K562 (cell line): ENCODE measurements at regions not wholly inside any gene's neighbourhood (a gene's known extent, or its start where the extent isn't known, plus 50 kb on each side); places are given as distances from the start of the nearest gene placed in this dataset.

Experiments
- ATAC-seq: fragments of 200-7000 bp; cut with Tn5 transposase; 3 replicates; pipeline ENCODE4 v1.9.1; 2020; ENCODE audit warnings: moderate library complexity
- BruUV-seq: library from RNA; stranded (reverse); fragments of 400-500 nt; replicated peaks from 2 replicates; lab custom pipeline; 2021; lab: Mats Ljungman, UMichigan
- CTCF ChIA-PET: fragments of 300-600 bp; formaldehyde crosslinking; extraction: SDS; loops from one replicate; lab custom pipeline; 2021; ENCODE audit warnings: low intra/inter-chr PET ratio; lab: Yijun Ruan, JAX
- POLR2A ChIA-PET: fragments of 300-600, 350-650 bp; sonication (Branson Sonifier 250); formaldehyde crosslinking; extraction: SDS; loops from one replicate; lab custom pipeline; 2021; ENCODE audit warnings: antibody characterized with exemption, inconsistent platforms; lab: Yijun Ruan, JAX
- DNase-seq, 4 experiments: peaks; one replicate each; pipeline versions ENCODE4 v3.0.0 to v3.0.0-alpha.2; 2011 to 2018; ENCODE audit warnings: low spot score in 3 of 4, mixed read lengths in 3 of 4; ENCODE audit errors: extremely low read depth in 1 of 4
- FAIRE-seq: peaks from 2 replicates; lab custom pipeline; 2011; peaks lifted over from hg19 to GRCh38; lab: Jason Lieb, UNC
- H2AFZ ChIP-seq: 2 replicates; pipeline ENCODE4 v1.6.0; 2011; ENCODE audit warnings: low read depth, low read length, control low read depth, inconsistent platforms
- H3K27ac ChIP-seq: fragments of 200-600 bp; 3 replicates; pipeline ENCODE4 v1.8.0; 2011; ENCODE audit warnings: low read depth, mild to moderate bottlenecking, control low read depth, inconsistent platforms, low read length, moderate library complexity, mixed read lengths; ENCODE audit errors: extremely low read depth
- H3K27me3 ChIP-seq, 2 experiments: fragments of 300-600 bp in 1 of 2; 2 replicates in 1 of 2; 3 replicates in 1 of 2; pipeline versions ENCODE4 v1.6.0 to v1.8.0; 2011; ENCODE audit warnings: inconsistent platforms in 2 of 2, low read length in 2 of 2, mild to moderate bottlenecking in 1 of 2, mixed read lengths in 1 of 2, moderate library complexity in 1 of 2; ENCODE audit not compliant: control insufficient read depth in 2 of 2, insufficient read depth in 2 of 2
- H3K36me3 ChIP-seq: fragments of 300-600 bp; 3 replicates; pipeline ENCODE4 v1.8.0; 2011; ENCODE audit warnings: mild to moderate bottlenecking, low read length, inconsistent platforms; ENCODE audit not compliant: control insufficient read depth, insufficient read depth
- H3K4me1 ChIP-seq, 2 experiments: fragments of 200-600 bp in 1 of 2; replicated peaks in 1 of 2; 2 replicates in 1 of 2; 3 replicates in 1 of 2; pipeline versions ENCODE4 v1.5.1 to v1.8.0; 2011; ENCODE audit warnings: inconsistent platforms in 2 of 2, low read length in 2 of 2, mild to moderate bottlenecking in 1 of 2, mixed read lengths in 1 of 2, moderate library complexity in 1 of 2; ENCODE audit not compliant: control insufficient read depth in 2 of 2, insufficient read depth in 2 of 2
- H3K4me2 ChIP-seq: 2 replicates; pipeline ENCODE4 v1.6.1; 2011; ENCODE audit warnings: low read length, control low read depth, inconsistent platforms, mixed read lengths; ENCODE audit not compliant: insufficient read depth
- H3K4me3 ChIP-seq: fragments of 200-600 bp; sonication (generic), shearing (Covaris generic); 2 replicates; pipeline ENCODE4 v1.5.1; 2016; ENCODE audit warnings: control low read depth, inconsistent platforms
- H3K79me2 ChIP-seq: fragments of 200-600 bp; 3 replicates; pipeline ENCODE4 v1.8.0; 2011; ENCODE audit warnings: low read length, inconsistent platforms; ENCODE audit not compliant: control insufficient read depth, insufficient read depth
- H3K9ac ChIP-seq, 2 experiments: 2 replicates each; pipeline versions ENCODE4 v1.6.0 to v1.6.1; 2011; ENCODE audit warnings: low read depth in 2 of 2, low read length in 2 of 2, control low read depth in 1 of 2, inconsistent platforms in 1 of 2, mild to moderate bottlenecking in 1 of 2, mixed read lengths in 1 of 2; ENCODE audit not compliant: insufficient read depth in 1 of 2
- H3K9me1 ChIP-seq: one replicate; pipeline ENCODE4 v1.6.0; 2011; ENCODE audit warnings: inconsistent platforms, mild to moderate bottlenecking, low read length, moderate library complexity; ENCODE audit not compliant: control insufficient read depth, insufficient read depth
- H3K9me3 ChIP-seq: replicated peaks from 2 replicates; pipeline ENCODE4 v1.5.1; 2011; ENCODE audit warnings: low read depth, low read length, inconsistent platforms; ENCODE audit not compliant: control insufficient read depth, insufficient read depth
- H4K20me1 ChIP-seq: replicated peaks from 2 replicates; pipeline ENCODE4 v1.6.1; 2011; ENCODE audit warnings: low read length, inconsistent platforms, mixed read lengths; ENCODE audit not compliant: control insufficient read depth, insufficient read depth
- BACH1 ChIP-seq: fragments of 200-800 bp; sonication (Bioruptor generic); IDR thresholded peaks from 2 replicates; pipeline ENCODE4 v1.6.1; 2016; ENCODE audit warnings: missing genetic modification characterization, missing compliant biosample characterization
- DEAF1 ChIP-seq: fragments of 450-650 bp; formaldehyde crosslinking; IDR thresholded peaks from 2 replicates; pipeline ENCODE4 v1.4.0; 2020; ENCODE audit warnings: mild to moderate bottlenecking, moderate library complexity
- GTF2E2 ChIP-seq: fragments of 200-800 bp; sonication (Bioruptor generic); IDR thresholded peaks from 2 replicates; pipeline ENCODE4 v1.6.1; 2016; ENCODE audit warnings: missing genetic modification characterization, missing compliant biosample characterization
- KLF1 ChIP-seq: fragments of 450-650 bp; IDR thresholded peaks from 2 replicates; pipeline ENCODE4 v1.6.1; 2016; ENCODE audit warnings: missing genetic modification characterization, missing compliant biosample characterization
- POLR2G ChIP-seq: fragments of 200-400 bp; formaldehyde crosslinking; IDR thresholded peaks from 2 replicates; pipeline ENCODE4 v1.6.1; 2017; ENCODE audit warnings: low read depth, mild to moderate bottlenecking, antibody characterized with exemption, low read length, moderate library complexity
- REST ChIP-seq, 2 experiments: fragments of 450-650 bp; formaldehyde crosslinking in 1 of 2; IDR thresholded peaks; 2 replicates each; pipeline versions ENCODE4 v1.4.0 to v1.6.1; 2014 to 2020; ENCODE audit warnings: mild to moderate bottlenecking in 2 of 2, borderline replicate concordance in 1 of 2, low read depth in 1 of 2
- SLC30A9 ChIP-seq: fragments of 250-450 bp; sonication (Bioruptor Pico); IDR thresholded peaks from 2 replicates; pipeline ENCODE4 v1.8.0; 2022; ENCODE audit warnings: mild to moderate bottlenecking, moderate library complexity
- TRIM28 ChIP-seq: fragments of 450-650 bp; IDR thresholded peaks from 2 replicates; pipeline ENCODE4 v1.6.1; 2017
- XRCC3 ChIP-seq: fragments of 450-650 bp; IDR thresholded peaks from 2 replicates; pipeline ENCODE4 v1.6.1; 2017; ENCODE audit warnings: mild to moderate bottlenecking, moderate library complexity
- ZNF175 ChIP-seq: fragments of 200-800 bp; sonication (Bioruptor generic); IDR thresholded peaks from 2 replicates; pipeline ENCODE4 v1.6.1; 2016; ENCODE audit warnings: low read depth, mild to moderate bottlenecking, missing genetic modification characterization, missing compliant biosample characterization
- WGBS: fragments of 100-300 bp; shearing (Covaris generic); methylation state at CpG from one replicate; pipeline ENCODE4 v1.1.6; 2016; ENCODE audit warnings: low coverage, mixed read lengths; ENCODE audit not compliant: insufficient coverage; ENCODE audit errors: missing lambda C conversion rate; 5-methylcytosine and 5-hydroxymethylcytosine counted together
- in situ Hi-C: fragments of 300-500 bp; cut with MboI; formaldehyde crosslinking; loops from 4 replicates; pipeline ENCODE4 v1.15.0; 2018; ENCODE audit warnings: inconsistent platforms, mixed read lengths
- intact Hi-C: fragments of 100-400 bp; cut with micrococcal nuclease; formaldehyde crosslinking; loops from 2 replicates; pipeline ENCODE4 v1.14.2; 2022
- TF ChIP-seq, protein P1 (sequence below): fragments of 250-450 bp; sonication (Bioruptor Pico); IDR thresholded peaks from 2 replicates; pipeline ENCODE4 v1.5.0; 2020; ENCODE audit warnings: mild to moderate bottlenecking
- TF ChIP-seq, protein P2 (sequence below): fragments of 250-450 bp; sonication (Bioruptor Pico); IDR thresholded peaks from 2 replicates; pipeline ENCODE4 v1.6.1; 2021; ENCODE audit warnings: mild to moderate bottlenecking

GRCh38 chr11:45392154-45392553, 106.0 kb upstream of the SYT13 start:
- Histone ChIP-seq H3K4me1 (no peaks in the 10 kb centered on the region), H4K20me1 (peaks cover 6% of the 10 kb centered on the region; the same call in 1 of the 2 replicates), H3K9me3 (no peaks in the 10 kb centered on the region), H3K9ac (no peak overlapping the region), H3K79me2 (no peaks in the 10 kb centered on the region), H3K36me3 (no peaks in the 10 kb centered on the region), H3K27me3 (peaks cover 13 to 44% of the 10 kb centered on the region in 2 experiments), H3K4me2 (no peak overlapping the region), H3K4me3 (no peak overlapping the region), H3K27ac (no peak overlapping the region), H3K9me1 (no peaks in the 10 kb centered on the region), H2AFZ (no peak overlapping the region)
- POLR2A ChIA-PET, result interaction anchor here (0.7 to 1.2 kb wide), 2 partner anchors 15 to 260 kb away, joined by 3 read pairs; no protein-coding TSS in a partner anchor
- no peak for DNase-seq
- CTCF ChIA-PET, result no interaction called here
- WGBS, result 0% methylated on average over 8 of the region's 8 CpGs
- ATAC-seq, result no peak
- in situ Hi-C loops (no loop called here), intact Hi-C loops (no loop called here)
- FAIRE-seq, result no peak
- no TSS peak for BruUV-seq
- TF ChIP-seq REST (IDR thresholded peaks at IDR 0.05; ENCODE audit: borderline replicate concordance) (no peak), REST (CRISPR knock-in tag; IDR thresholded peaks at IDR 0.05; ENCODE audit: low read depth) (no peak), GTF2E2 (tag) (no peak), BACH1 (tag) (no peak), DEAF1 (CRISPR knock-in tag) (no peak), ZNF175 (no peak), POLR2G (no peak), KLF1 (tag) (no peak), XRCC3 (no peak), SLC30A9 (CRISPR knock-in tag) (no peak), TRIM28 (no peak)
- TF ChIP-seq, protein P1, sequence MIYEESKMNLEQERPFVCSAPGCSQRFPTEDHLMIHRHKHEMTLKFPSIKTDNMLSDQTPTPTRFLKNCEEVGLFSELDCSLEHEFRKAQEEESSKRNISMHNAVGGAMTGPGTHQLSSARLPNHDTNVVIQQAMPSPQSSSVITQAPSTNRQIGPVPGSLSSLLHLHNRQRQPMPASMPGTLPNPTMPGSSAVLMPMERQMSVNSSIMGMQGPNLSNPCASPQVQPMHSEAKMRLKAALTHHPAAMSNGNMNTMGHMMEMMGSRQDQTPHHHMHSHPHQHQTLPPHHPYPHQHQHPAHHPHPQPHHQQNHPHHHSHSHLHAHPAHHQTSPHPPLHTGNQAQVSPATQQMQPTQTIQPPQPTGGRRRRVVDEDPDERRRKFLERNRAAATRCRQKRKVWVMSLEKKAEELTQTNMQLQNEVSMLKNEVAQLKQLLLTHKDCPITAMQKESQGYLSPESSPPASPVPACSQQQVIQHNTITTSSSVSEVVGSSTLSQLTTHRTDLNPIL (CRISPR knock-in tag), result no peak
- TF ChIP-seq, protein P2, sequence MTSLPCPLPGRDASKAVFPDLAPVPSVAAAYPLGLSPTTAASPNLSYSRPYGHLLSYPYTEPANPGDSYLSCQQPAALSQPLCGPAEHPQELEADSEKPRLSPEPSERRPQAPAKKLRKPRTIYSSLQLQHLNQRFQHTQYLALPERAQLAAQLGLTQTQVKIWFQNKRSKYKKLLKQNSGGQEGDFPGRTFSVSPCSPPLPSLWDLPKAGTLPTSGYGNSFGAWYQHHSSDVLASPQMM, result no peak
